Hematopoietic multipotent progenitor cell treated with erythropoietin and hydrocortisone succinate and interleukin-3 and kit ligand, for 15 days (in vitro differentiated cells): ENCODE measurements at regions not wholly inside any gene's neighbourhood (a gene's known extent, or its start where the extent isn't known, plus 50 kb on each side); places are given as distances from the start of the nearest gene placed in this dataset.
"Not testable (repeated sequence)": the region's sequence is repeated elsewhere in the genome, so short reads cannot be mapped to it uniquely, and the experiment has no call there.

Experiments
- DNase-seq: peaks from one replicate; pipeline ENCODE4 v3.0.0-alpha.2; 2015; ENCODE audit warnings: low spot score

- DNase-seq, result no peak
These were observed 1329.1 kb upstream of the SPRY2 start for GRCh38 chr13:81670048-81670447.

- no peak for DNase-seq
These were observed 1323.9 kb upstream of the SPRY2 start for GRCh38 chr13:81664872-81665271.

- no peak for DNase-seq
These were observed 1319.1 kb upstream of the SPRY2 start for GRCh38 chr13:81659984-81660383.

GRCh38 chr13:81658598-81659370, 1317.9 kb upstream of the SPRY2 start:
- DNase-seq, result no peak

GRCh38 chr13:81639984-81640582, 1299.2 kb upstream of the SPRY2 start:
- no peak for DNase-seq

GRCh38 chr13:81637457-81637856, 1296.5 kb upstream of the SPRY2 start:
- DNase-seq, result no peak

GRCh38 chr13:81636120-81636519, 1295.2 kb upstream of the SPRY2 start:
- DNase-seq, result no peak

- DNase-seq, result no peak
These were observed 1274.1 kb upstream of the SPRY2 start for GRCh38 chr13:81615031-81615430.

GRCh38 chr13:81610644-81611043, 1269.7 kb upstream of the SPRY2 start:
- no peak for DNase-seq

GRCh38 chr13:81609335-81609734, 1268.4 kb upstream of the SPRY2 start:
- DNase-seq, result no peak

GRCh38 chr13:81606074-81606473, 1265.1 kb upstream of the SPRY2 start:
- DNase-seq, result no peak

- DNase-seq, result no peak
These were observed 1261.3 kb upstream of the SPRY2 start for GRCh38 chr13:81602241-81602640.

- no peak for DNase-seq
These were observed 1256.2 kb upstream of the SPRY2 start for GRCh38 chr13:81597101-81597500.

GRCh38 chr13:81596224-81596753, 1255.4 kb upstream of the SPRY2 start:
- DNase-seq, result no peak

- no peak for DNase-seq
These were observed 1250.7 kb upstream of the SPRY2 start for GRCh38 chr13:81591528-81592220.

- no peak for DNase-seq
These were observed 1241.5 kb upstream of the SPRY2 start for GRCh38 chr13:81582381-81582780.

GRCh38 chr13:81577601-81578195, 1236.8 kb upstream of the SPRY2 start:
- no peak for DNase-seq

- no peak for DNase-seq
These were observed 1227.9 kb upstream of the SPRY2 start for GRCh38 chr13:81568824-81569223.

GRCh38 chr13:81565849-81566248, 1224.9 kb upstream of the SPRY2 start:
- DNase-seq, result no peak

- no peak for DNase-seq
These were observed 1222.2 kb upstream of the SPRY2 start for GRCh38 chr13:81563091-81563490.

- DNase-seq, result no peak
These were observed 1221.7 kb upstream of the SPRY2 start for GRCh38 chr13:81562598-81562997.

GRCh38 chr13:81551036-81551435, 1210.1 kb upstream of the SPRY2 start:
- DNase-seq, result no peak

GRCh38 chr13:81546294-81546693, 1205.4 kb upstream of the SPRY2 start:
- not testable (repeated sequence) for DNase-seq
